Astrocyte of the cerebellum (primary cell): ENCODE measurements at regions not wholly inside any gene's neighbourhood (a gene's known extent, or its start where the extent isn't known, plus 50 kb on each side); places are given as distances from the start of the nearest gene placed in this dataset.

Experiments used
- DNase-seq: peaks from one replicate; pipeline ENCODE4 v3.0.0-alpha.2; 2011; ENCODE audit warnings: low read depth
- H3K4me3 ChIP-seq: 2 replicates; pipeline ENCODE4 v1.5.1; 2011; ENCODE audit warnings: mild to moderate bottlenecking, low read depth, low read length, moderate library complexity
- in situ Hi-C: cut with HindIII; loops from 2 replicates; pipeline ENCODE4 v1.10.0; 2017; ENCODE audit warnings: low sequenced_read_pairs
- TF ChIP-seq, protein P1 (sequence below): IDR thresholded peaks from 2 replicates; pipeline ENCODE4 v1.5.1; 2012; ENCODE audit warnings: low read length, low read depth, moderate library complexity, mild to moderate bottlenecking; ENCODE audit errors: missing control alignments

DNA sequence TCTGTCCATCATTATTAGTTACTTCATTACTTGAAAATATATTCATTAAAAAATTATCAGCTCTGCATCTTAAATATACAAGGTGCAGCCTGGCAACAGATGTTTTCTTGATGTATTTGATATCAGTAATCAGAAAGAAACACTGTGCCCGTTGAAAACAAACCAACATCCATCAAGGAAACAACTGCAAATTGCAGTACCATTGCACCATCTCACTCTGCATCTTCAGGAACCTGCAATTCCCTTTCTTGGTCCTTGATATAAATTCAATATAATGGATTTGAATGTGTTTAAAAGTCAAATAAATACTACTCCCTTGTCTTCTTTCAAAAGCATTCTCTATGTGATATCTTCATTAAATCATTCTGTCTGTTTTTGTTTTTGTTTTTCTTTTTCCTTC, 1131.2 kb downstream of the FAM181B start:
- H3K4me3 ChIP-seq, result no peak overlapping the region
- DNase-seq, result no peak
- TF ChIP-seq, protein P1, sequence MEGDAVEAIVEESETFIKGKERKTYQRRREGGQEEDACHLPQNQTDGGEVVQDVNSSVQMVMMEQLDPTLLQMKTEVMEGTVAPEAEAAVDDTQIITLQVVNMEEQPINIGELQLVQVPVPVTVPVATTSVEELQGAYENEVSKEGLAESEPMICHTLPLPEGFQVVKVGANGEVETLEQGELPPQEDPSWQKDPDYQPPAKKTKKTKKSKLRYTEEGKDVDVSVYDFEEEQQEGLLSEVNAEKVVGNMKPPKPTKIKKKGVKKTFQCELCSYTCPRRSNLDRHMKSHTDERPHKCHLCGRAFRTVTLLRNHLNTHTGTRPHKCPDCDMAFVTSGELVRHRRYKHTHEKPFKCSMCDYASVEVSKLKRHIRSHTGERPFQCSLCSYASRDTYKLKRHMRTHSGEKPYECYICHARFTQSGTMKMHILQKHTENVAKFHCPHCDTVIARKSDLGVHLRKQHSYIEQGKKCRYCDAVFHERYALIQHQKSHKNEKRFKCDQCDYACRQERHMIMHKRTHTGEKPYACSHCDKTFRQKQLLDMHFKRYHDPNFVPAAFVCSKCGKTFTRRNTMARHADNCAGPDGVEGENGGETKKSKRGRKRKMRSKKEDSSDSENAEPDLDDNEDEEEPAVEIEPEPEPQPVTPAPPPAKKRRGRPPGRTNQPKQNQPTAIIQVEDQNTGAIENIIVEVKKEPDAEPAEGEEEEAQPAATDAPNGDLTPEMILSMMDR, result no peak
- in situ Hi-C loops, result no loop called here

- H3K4me3 ChIP-seq, result no peak overlapping the region
- in situ Hi-C loops, result no loop called here
- no peak for DNase-seq
- TF ChIP-seq, protein P1, result no peak
Measured at GRCh38 chr11:81596704-81597103, 1137.0 kb downstream of the FAM181B start.

GRCh38 chr11:81585390-81585933, 1148.2 kb downstream of the FAM181B start:
- no peak overlapping the region for H3K4me3 ChIP-seq
- DNase-seq, result no peak
- TF ChIP-seq, protein P1, result no peak
- in situ Hi-C loops, result no loop called here

GRCh38 chr11:81579339-81579738, 1154.3 kb downstream of the FAM181B start:
- in situ Hi-C loops, result no loop called here
- TF ChIP-seq, protein P1, result no peak
- no peak overlapping the region for H3K4me3 ChIP-seq
- DNase-seq, result no peak

- H3K4me3 ChIP-seq, result no peak overlapping the region
- in situ Hi-C loops, result no loop called here
- TF ChIP-seq, protein P1, result no peak
- no peak for DNase-seq
Measured at GRCh38 chr11:81578571-81578970, 1155.1 kb downstream of the FAM181B start.

DNA sequence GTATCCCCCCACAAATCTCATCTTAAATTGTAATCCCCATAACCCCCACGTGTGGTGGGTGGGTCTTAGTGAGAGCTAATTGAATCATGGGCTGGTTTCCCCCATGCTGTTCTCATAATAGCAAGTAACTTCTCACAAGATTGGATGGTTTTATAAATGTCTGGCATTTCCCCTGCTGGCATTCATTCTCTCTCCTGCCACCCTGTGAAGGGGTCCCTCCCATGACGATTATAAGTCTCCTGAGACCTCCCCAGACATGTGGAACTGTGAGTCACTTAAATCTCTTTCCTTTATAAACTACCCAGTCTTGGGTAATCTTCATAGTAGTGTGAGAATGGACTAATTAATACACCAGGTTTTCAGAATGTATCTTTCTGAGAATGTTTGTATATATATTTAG, 1159.4 kb downstream of the FAM181B start:
- no peak overlapping the region for H3K4me3 ChIP-seq
- TF ChIP-seq, protein P1, result no peak
- no peak for DNase-seq
- in situ Hi-C loops, result no loop called here

GRCh38 chr11:81573367-81573766, 1160.3 kb downstream of the FAM181B start:
- DNase-seq, result no peak
- H3K4me3 ChIP-seq, result no peak overlapping the region
- TF ChIP-seq, protein P1, result no peak
- in situ Hi-C loops, result no loop called here
